H9 (cell line): ENCODE measurements at regions not wholly inside any gene's neighbourhood (a gene's known extent, or its start where the extent isn't known, plus 50 kb on each side); places are given as distances from the start of the nearest gene placed in this dataset.

ENCODE experiments used
- DNase-seq: peaks from one replicate; pipeline ENCODE4 v3.0.0-alpha.2; 2017
- H2AFZ ChIP-seq: one replicate; pipeline ENCODE4 v1.6.1; 2013; ENCODE audit warnings: mild to moderate bottlenecking, low read length, control low read depth, moderate library complexity
- H2AK5ac ChIP-seq: 2 replicates; pipeline ENCODE4 v1.6.1; 2013; ENCODE audit warnings: low read length, control low read depth, mixed read lengths; ENCODE audit not compliant: insufficient read length
- H2BK120ac ChIP-seq: one replicate; pipeline ENCODE4 v1.6.1; 2013; ENCODE audit warnings: low read depth, mild to moderate bottlenecking, low read length, control low read depth, inconsistent platforms; ENCODE audit not compliant: poor library complexity, severe bottlenecking
- H2BK12ac ChIP-seq: 2 replicates; pipeline ENCODE4 v1.6.1; 2013; ENCODE audit warnings: low read length, control low read depth, mixed read lengths, low read depth; ENCODE audit not compliant: insufficient read length
- H2BK15ac ChIP-seq: 2 replicates; pipeline ENCODE4 v1.6.1; 2013; ENCODE audit warnings: low read depth, low read length, control low read depth
- H2BK20ac ChIP-seq: one replicate; pipeline ENCODE4 v1.6.1; 2013; ENCODE audit warnings: low read depth, mild to moderate bottlenecking, low read length, control low read depth, inconsistent platforms; ENCODE audit not compliant: poor library complexity, severe bottlenecking
- H2BK5ac ChIP-seq: 2 replicates; pipeline ENCODE4 v1.6.1; 2013; ENCODE audit warnings: low read length, control low read depth, mixed read lengths; ENCODE audit not compliant: insufficient read length
- H3K14ac ChIP-seq: 2 replicates; pipeline ENCODE4 v1.6.1; 2013; ENCODE audit warnings: low read length, control low read depth; ENCODE audit not compliant: insufficient read depth
- H3K18ac ChIP-seq: 2 replicates; pipeline ENCODE4 v1.6.1; 2013; ENCODE audit warnings: low read depth, mild to moderate bottlenecking, mixed read lengths, low read length, control low read depth; ENCODE audit not compliant: insufficient read length
- H3K23ac ChIP-seq: 2 replicates; pipeline ENCODE4 v1.6.1; 2013; ENCODE audit warnings: low read length, control low read depth, mixed read lengths, low read depth; ENCODE audit not compliant: insufficient read length
- H3K23me2 ChIP-seq: 2 replicates; pipeline ENCODE4 v1.6.1; 2013; ENCODE audit warnings: low read depth, mild to moderate bottlenecking, mixed read lengths, low read length, control low read depth; ENCODE audit not compliant: insufficient read length, poor library complexity, severe bottlenecking
- H3K27ac ChIP-seq: 2 replicates; pipeline ENCODE4 v1.5.1; 2013; ENCODE audit warnings: low read length, control low read depth, mixed read lengths, low read depth; ENCODE audit not compliant: insufficient read length
- H3K27me3 ChIP-seq: 2 replicates; pipeline ENCODE4 v1.6.1; 2013; ENCODE audit warnings: low read length, control low read depth, inconsistent platforms; ENCODE audit not compliant: insufficient read depth
- H3K4ac ChIP-seq: 2 replicates; pipeline ENCODE4 v1.6.1; 2013; ENCODE audit warnings: low read depth, mild to moderate bottlenecking, control low read depth, inconsistent platforms, low read length, moderate library complexity
- H3K4me1 ChIP-seq: 2 replicates; pipeline ENCODE4 v1.6.1; 2013; ENCODE audit warnings: low read length, control low read depth, inconsistent platforms; ENCODE audit not compliant: insufficient read depth
- H3K4me2 ChIP-seq: 2 replicates; pipeline ENCODE4 v1.6.1; 2013; ENCODE audit warnings: low read length, control low read depth, mixed read lengths; ENCODE audit not compliant: insufficient read length, insufficient read depth
- H3K56ac ChIP-seq: 2 replicates; pipeline ENCODE4 v1.6.1; 2013; ENCODE audit warnings: low read depth, mild to moderate bottlenecking, mixed read lengths, low read length, control low read depth; ENCODE audit not compliant: insufficient read length
- H3K79me1 ChIP-seq: 2 replicates; pipeline ENCODE4 v1.6.1; 2013; ENCODE audit warnings: low read depth, mild to moderate bottlenecking, moderate library complexity, low read length, control low read depth, inconsistent platforms; ENCODE audit not compliant: insufficient read depth, poor library complexity, severe bottlenecking
- H3K79me2 ChIP-seq: 2 replicates; pipeline ENCODE4 v1.6.1; 2013; ENCODE audit warnings: low read length, control low read depth, inconsistent platforms; ENCODE audit not compliant: insufficient read depth
- H3K9ac ChIP-seq: 2 replicates; pipeline ENCODE4 v1.6.1; 2013; ENCODE audit warnings: low read length, control low read depth, mixed read lengths; ENCODE audit not compliant: insufficient read length; ENCODE audit errors: extremely low read depth
- H3K9me3 ChIP-seq: one replicate; pipeline ENCODE4 v1.6.1; 2013; ENCODE audit warnings: low read depth, low read length, inconsistent platforms; ENCODE audit not compliant: control insufficient read depth
- H3T11ph ChIP-seq: one replicate; pipeline ENCODE4 v1.6.1; 2013; ENCODE audit warnings: mild to moderate bottlenecking, low read length, control low read depth, inconsistent platforms
- H4K20me1 ChIP-seq: one replicate; pipeline ENCODE4 v1.6.1; 2013; ENCODE audit not compliant: control insufficient read depth, insufficient read length, insufficient read depth
- H4K5ac ChIP-seq: 2 replicates; pipeline ENCODE4 v1.6.1; 2013; ENCODE audit warnings: low read depth, mild to moderate bottlenecking, mixed read lengths, low read length, control low read depth; ENCODE audit not compliant: insufficient read length
- H4K8ac ChIP-seq: replicated peaks from 2 replicates; pipeline ENCODE4 v1.6.1; 2013; ENCODE audit warnings: low read length, control low read depth, mixed read lengths, low read depth; ENCODE audit not compliant: insufficient read length
- H4K91ac ChIP-seq: 2 replicates; pipeline ENCODE4 v1.6.1; 2013; ENCODE audit warnings: low read depth, mild to moderate bottlenecking, moderate library complexity, mixed read lengths, low read length, control low read depth; ENCODE audit not compliant: insufficient read length
- H3K27ac Mint-ChIP-seq, 3 experiments: 2 replicates in 2 of 3; 3 replicates in 1 of 3; pipeline ENCODE4 v1.8.0; 2020 to 2021; ENCODE audit warnings: mixed read lengths in 3 of 3, mild to moderate bottlenecking in 1 of 3, moderate library complexity in 1 of 3
- H3K27me3 Mint-ChIP-seq: 2 replicates; pipeline ENCODE4 v1.8.0; 2021; ENCODE audit warnings: low read depth, mild to moderate bottlenecking, moderate library complexity, mixed read lengths
- H3K36me3 Mint-ChIP-seq, 3 experiments: 2 replicates in 2 of 3; 3 replicates in 1 of 3; pipeline ENCODE4 v1.8.0; 2020 to 2021; ENCODE audit warnings: low read depth in 3 of 3, mixed read lengths in 3 of 3; ENCODE audit not compliant: insufficient read depth in 1 of 3
- H3K4me1 Mint-ChIP-seq, 2 experiments: 2 replicates each; pipeline ENCODE4 v1.8.0; 2020; ENCODE audit warnings: mixed read lengths in 2 of 2
- H3K4me3 Mint-ChIP-seq, 2 experiments: 2 replicates in 1 of 2; 3 replicates in 1 of 2; pipeline ENCODE4 v1.8.0; 2020 to 2021; ENCODE audit warnings: mild to moderate bottlenecking in 2 of 2, mixed read lengths in 2 of 2, moderate library complexity in 1 of 2
- H3K9me3 Mint-ChIP-seq, 2 experiments: 2 replicates in 1 of 2; 3 replicates in 1 of 2; pipeline ENCODE4 v1.8.0; 2020; ENCODE audit warnings: mild to moderate bottlenecking in 2 of 2, mixed read lengths in 2 of 2, moderate library complexity in 1 of 2
- CTCF ChIP-seq: fragments of 200-600 bp; sonication (generic); conservative IDR thresholded peaks from 3 replicates; pipeline ENCODE4 v1.8.0; 2021; ENCODE audit warnings: antibody characterized with exemption, mild to moderate bottlenecking
- WGBS: extraction: QIAGEN DNeasy Blood & Tissue Kit; methylation state at CpG from one replicate; pipeline ENCODE4 v1.1.7; 2013; ENCODE audit warnings: missing lambda C conversion rate, low lambda C conversion rate, mixed read lengths; ENCODE audit not compliant: insufficient read length; ENCODE audit errors: extremely low coverage; 5-methylcytosine and 5-hydroxymethylcytosine counted together

- Mint-ChIP-seq H3K4me3 (no peak overlapping the region), H3K36me3 (no peaks in the 10 kb centered on the region), H3K9me3 (no peaks in the 10 kb centered on the region), H3K27me3 (peaks cover 48% of the 10 kb centered on the region), H3K27ac (peak overlapping the region in 1 of 3 experiments; percentile 53; a peak in 1 of 7 replicates), H3K4me1 (peaks cover 21 to 22% of the 10 kb centered on the region in 2 experiments)
- no peak overlapping the region for H2AFZ ChIP-seq
- H2BK120ac ChIP-seq = no peak overlapping the region
- H2AK5ac ChIP-seq = no peak overlapping the region
- no peaks in the 10 kb centered on the region; the same call in 1 of the 2 replicates for H3K27me3 ChIP-seq
- no peak overlapping the region for H2BK20ac ChIP-seq
- no peak overlapping the region for H3K4ac ChIP-seq
- no peak overlapping the region for H3K9ac ChIP-seq
- no peak overlapping the region for H2BK15ac ChIP-seq
- no peak overlapping the region for H2BK12ac ChIP-seq
- DNase-seq = no peak
- no peaks in the 10 kb centered on the region for H3K9me3 ChIP-seq
- no peak overlapping the region for H4K8ac ChIP-seq
- H4K91ac ChIP-seq = no peak overlapping the region
- H3K56ac ChIP-seq = no peak overlapping the region
- no peak overlapping the region for H3K18ac ChIP-seq
- H3K27ac ChIP-seq = no peak overlapping the region
- peaks cover 4% of the 10 kb centered on the region for H3K23me2 ChIP-seq
- no peak overlapping the region for H3K23ac ChIP-seq
- H4K5ac ChIP-seq = no peak overlapping the region
- H3K4me2 ChIP-seq = no peak overlapping the region
- no CpG with 5 or more reads among the region's 10 CpGs for WGBS
- H3K4me1 ChIP-seq = no peaks in the 10 kb centered on the region
- H3T11ph ChIP-seq = no peak overlapping the region
- TF ChIP-seq CTCF = no peak
- no peaks in the 10 kb centered on the region for H3K79me1 ChIP-seq
- H2BK5ac ChIP-seq = no peak overlapping the region
- H3K14ac ChIP-seq = no peak overlapping the region
- no peaks in the 10 kb centered on the region for H3K79me2 ChIP-seq
- no peaks in the 10 kb centered on the region for H4K20me1 ChIP-seq
Observed at GRCh38 chr15:31438601-31439265, 112.1 kb downstream of the KLF13 start.
